Heart left ventricle (tissue), 13 donors: ENCODE measurements at regions not wholly inside any gene's neighbourhood (a gene's known extent, or its start where the extent isn't known, plus 50 kb on each side); places are given as distances from the start of the nearest gene placed in this dataset.

Source experiments
- CTCF ChIP-seq, 12 donors: fragments of 200-600 bp; sonication (generic) in 4 of 12; IDR thresholded peaks; one replicate each; pipeline versions ENCODE4 v1.5.0 to v1.8.0; 2018 to 2022; ENCODE audit warnings: antibody characterized with exemption in 12 of 12, mild to moderate bottlenecking in 5 of 12
- POLR2A ChIP-seq, 2 donors: fragments of 450-650 bp; IDR thresholded peaks; one replicate each; pipeline ENCODE4 v1.6.1; 2017; ENCODE audit warnings: antibody characterized with exemption in 2 of 2, mild to moderate bottlenecking in 2 of 2, moderate library complexity in 2 of 2
- donor health status: ischemic (EF 13 %, LVEDD 7.1; RV severe dilation, severe dysfunction).
- donor health status: DM: no; HTN: yes; CAD: no.
- donor health status: DM: no; HTN: no; CAD: no.
- donor health status: ischemic (EF 25% LVEDD 6.9; RV normal size, moderate dysfunction).
- donor health status: ischemic (EF 25% LVEDD 5.7; RV mildly dilated, moderate dysfunction).
- donor health status: ischemic (EF 35%, LVEDD 5.7; RV mildly dilated, moderate dysfunction).
- donor health status: nonischemic (EF 11% LVEDD 7.7; RV severe dilation, severe dysfunction).
- donor health status: DM: yes; HTN: yes; CAD: no.
- donor health status: PGD.
- donor health status: ischemic (EF 29% LVEDD 5.4; RV normal size, mild dysfunction).
- donor health status: nonischemic (EF 23%, LVEDD 6.1; RV moderate dilation, normal function).

- no peak for TF ChIP-seq CTCF (IDR thresholded peaks at IDR 0.05)
- no peak for TF ChIP-seq POLR2A (IDR thresholded peaks at IDR 0.05)
Measured at GRCh38 chr3:161695811-161696210, 199.2 kb downstream of the OTOL1 start.
